ENCODE measurements at regions not wholly inside any gene's neighbourhood (a gene's known extent, or its start where the extent isn't known, plus 50 kb on each side); places are given as distances from the start of the nearest gene placed in this dataset.

- Histone ChIP-seq H3K27ac (no peak overlapping the region), H3K4me1 (ENCODE audit: low read depth, poor library complexity, severe bottlenecking) (no peaks in the 10 kb centered on the region)
Observed at GRCh38 chr12:38540156-38540555, 223.6 kb downstream of the ALG10B start.

GRCh38 chr12:38541849-38542248, 225.3 kb downstream of the ALG10B start:
- Histone ChIP-seq H3K79me2 (ENCODE audit: insufficient read depth, low read depth) (no peaks in the 10 kb centered on the region), H3K27ac (no peak overlapping the region), H3K36me3 (ENCODE audit: insufficient read depth) (no peaks in the 10 kb centered on the region), H3K9ac (no peak overlapping the region), H3K4me3 (IDR thresholded peaks at IDR 0.05; ENCODE audit: insufficient read depth, low read depth, low read length) (no peak overlapping the region), H2AFZ (ENCODE audit: low read depth) (no peak overlapping the region), H3K27me3 (ENCODE audit: insufficient read depth, low read depth) (no peaks in the 10 kb centered on the region), H3K4me1 (ENCODE audit: low read depth, poor library complexity, severe bottlenecking) (no peaks in the 10 kb centered on the region), H4K20me1 (ENCODE audit: insufficient read depth) (no peaks in the 10 kb centered on the region), H3K4me2 (no peak overlapping the region)
- TF ChIP-seq CTCF (conservative IDR thresholded peaks at IDR 0.05; ENCODE audit: low read depth, low read length): no peak

More at GRCh38 chr12:38540156-38540555, 223.6 kb downstream of the ALG10B start:
- Histone ChIP-seq H3K79me2 (ENCODE audit: insufficient read depth, low read depth) (no peaks in the 10 kb centered on the region), H3K4me2 (no peak overlapping the region), H3K36me3 (ENCODE audit: insufficient read depth) (no peaks in the 10 kb centered on the region), H3K27me3 (ENCODE audit: insufficient read depth, low read depth) (no peaks in the 10 kb centered on the region), H3K9ac (no peak overlapping the region), H3K4me3 (IDR thresholded peaks at IDR 0.05; ENCODE audit: insufficient read depth, low read depth, low read length) (no peak overlapping the region), H2AFZ (ENCODE audit: low read depth) (no peak overlapping the region), H4K20me1 (ENCODE audit: insufficient read depth) (no peaks in the 10 kb centered on the region)
- TF ChIP-seq CTCF (conservative IDR thresholded peaks at IDR 0.05; ENCODE audit: low read depth, low read length): no peak

GRCh38 chr12:38543151-38543550, 226.6 kb downstream of the ALG10B start:
- no peak overlapping the region for H2AFZ ChIP-seq (ENCODE audit: low read depth)
- H3K27ac ChIP-seq: no peak overlapping the region
- no peaks in the 10 kb centered on the region for H3K79me2 ChIP-seq (ENCODE audit: insufficient read depth, low read depth)
- H3K36me3 ChIP-seq (ENCODE audit: insufficient read depth): no peaks in the 10 kb centered on the region
- H3K9ac ChIP-seq: no peak overlapping the region
- no peaks in the 10 kb centered on the region for H4K20me1 ChIP-seq (ENCODE audit: insufficient read depth)
- H3K4me2 ChIP-seq: no peak overlapping the region
- no peaks in the 10 kb centered on the region for H3K27me3 ChIP-seq (ENCODE audit: insufficient read depth, low read depth)
- H3K4me3 ChIP-seq (IDR thresholded peaks at IDR 0.05; ENCODE audit: insufficient read depth, low read depth, low read length): no peak overlapping the region
- TF ChIP-seq CTCF (conservative IDR thresholded peaks at IDR 0.05; ENCODE audit: low read depth, low read length): no peak
- no peaks in the 10 kb centered on the region for H3K4me1 ChIP-seq (ENCODE audit: low read depth, poor library complexity, severe bottlenecking)

- no peak overlapping the region for H3K4me2 ChIP-seq
- H3K79me2 ChIP-seq (ENCODE audit: insufficient read depth, low read depth): no peaks in the 10 kb centered on the region
- H3K4me3 ChIP-seq (IDR thresholded peaks at IDR 0.05; ENCODE audit: insufficient read depth, low read depth, low read length): no peak overlapping the region
- no peaks in the 10 kb centered on the region for H4K20me1 ChIP-seq (ENCODE audit: insufficient read depth)
- 0 out of 2 replicates have a peak overlapping the region, but pooled peaks have one; percentile 16 for H2AFZ ChIP-seq (ENCODE audit: low read depth)
- no peaks in the 10 kb centered on the region for H3K4me1 ChIP-seq (ENCODE audit: low read depth, poor library complexity, severe bottlenecking)
- no peaks in the 10 kb centered on the region for H3K27me3 ChIP-seq (ENCODE audit: insufficient read depth, low read depth)
- H3K9ac ChIP-seq: no peak overlapping the region
- TF ChIP-seq CTCF (conservative IDR thresholded peaks at IDR 0.05; ENCODE audit: low read depth, low read length): no peak
- no peaks in the 10 kb centered on the region for H3K36me3 ChIP-seq (ENCODE audit: insufficient read depth)
- H3K27ac ChIP-seq: no peak overlapping the region
Observed at GRCh38 chr12:38544330-38545066, 227.9 kb downstream of the ALG10B start.
